ENCODE measurements at regions not wholly inside any gene's neighbourhood (a gene's known extent, or its start where the extent isn't known, plus 50 kb on each side); places are given as distances from the start of the nearest gene placed in this dataset.
A peak's percentile ranks its signal among the peaks of the same experiment; 100 is the strongest.
"Not testable (repeated sequence)": the region's sequence is repeated elsewhere in the genome, so short reads cannot be mapped to it uniquely, and the experiment has no call there.

DNA sequence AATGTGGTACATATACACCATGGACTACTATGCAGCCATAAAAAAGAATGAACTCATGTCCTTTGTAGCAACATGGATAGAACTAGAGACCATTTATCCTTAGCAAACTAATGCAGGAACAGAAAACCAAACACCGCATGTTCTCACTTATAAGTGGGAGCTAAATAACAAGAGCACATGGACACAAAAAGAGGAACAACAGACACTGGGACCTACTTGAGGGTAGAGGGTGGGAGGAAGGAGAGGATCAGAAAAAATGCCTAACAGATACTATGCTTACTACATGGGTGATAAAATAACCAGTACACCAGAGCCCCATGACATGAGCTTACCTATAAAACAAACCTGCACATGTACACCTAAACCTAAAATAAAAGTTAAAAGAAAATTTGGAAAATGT is 82.0 kb upstream of the ADRB2 start:
- peak in 3 of 4 experiments; percentile 50 to 72 (median 65) for DNase-seq

GRCh38 chr5:148746826-148747535 is 79.4 kb upstream of the ADRB2 start:
- peak in 3 of 4 experiments; percentile 37 to 72 (median 71) for DNase-seq

GRCh38 chr5:148747536-148747906 is 78.9 kb upstream of the ADRB2 start:
- no peak for DNase-seq

- DNase-seq: peak; percentile 55 to 86 (median 71)
Observed at GRCh38 chr5:148748702-148749392, 77.6 kb upstream of the ADRB2 start.

GRCh38 chr5:148750614-148751013 is 75.8 kb upstream of the ADRB2 start:
- peak in 3 of 4 experiments; percentile 52 to 65 (median 62) for DNase-seq

DNA sequence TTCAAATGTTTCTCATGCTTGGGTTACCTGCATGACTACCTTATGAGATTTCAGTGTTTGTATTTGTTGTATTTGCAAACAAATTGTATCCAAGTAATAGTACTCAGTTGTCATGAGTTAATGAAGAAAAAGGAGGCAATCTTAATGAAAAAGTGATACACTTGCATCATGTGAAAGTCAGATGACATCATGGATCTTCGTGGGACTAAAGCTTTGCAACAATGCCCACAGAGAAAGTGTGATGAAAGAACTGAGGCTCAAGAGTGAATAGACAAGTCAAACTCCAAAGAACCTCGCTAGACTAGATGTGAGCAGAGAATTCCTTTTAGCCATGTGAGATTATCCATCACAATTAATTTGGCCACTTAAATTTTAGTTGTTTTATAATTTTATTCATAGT is 75.4 kb upstream of the ADRB2 start:
- DNase-seq: peak in 3 of 4 experiments; percentile 56 to 82 (median 77)

DNA sequence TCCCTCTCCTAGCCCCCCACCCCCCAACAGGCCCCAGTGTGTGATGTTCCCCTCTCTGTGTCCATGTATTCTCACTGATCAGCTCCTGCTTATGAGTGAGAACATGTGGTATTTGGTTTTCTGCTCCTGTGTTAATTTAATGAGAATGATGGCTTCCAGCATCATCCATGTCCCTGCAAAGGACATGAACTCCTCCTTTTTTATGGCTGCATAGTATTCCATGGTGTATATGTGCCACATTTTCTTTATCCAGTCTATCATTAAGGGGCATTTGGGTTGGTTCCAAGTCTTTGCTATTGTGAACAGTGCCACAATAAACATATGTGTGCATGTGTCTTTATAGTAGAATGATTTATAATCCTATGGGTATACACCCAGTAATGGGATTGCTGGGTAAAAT is 74.0 kb upstream of the ADRB2 start:
- DNase-seq: not testable (repeated sequence)

GRCh38 chr5:148759101-148759500 is 67.3 kb upstream of the ADRB2 start:
- peak; percentile 1 to 57 (median 44) for DNase-seq

DNA sequence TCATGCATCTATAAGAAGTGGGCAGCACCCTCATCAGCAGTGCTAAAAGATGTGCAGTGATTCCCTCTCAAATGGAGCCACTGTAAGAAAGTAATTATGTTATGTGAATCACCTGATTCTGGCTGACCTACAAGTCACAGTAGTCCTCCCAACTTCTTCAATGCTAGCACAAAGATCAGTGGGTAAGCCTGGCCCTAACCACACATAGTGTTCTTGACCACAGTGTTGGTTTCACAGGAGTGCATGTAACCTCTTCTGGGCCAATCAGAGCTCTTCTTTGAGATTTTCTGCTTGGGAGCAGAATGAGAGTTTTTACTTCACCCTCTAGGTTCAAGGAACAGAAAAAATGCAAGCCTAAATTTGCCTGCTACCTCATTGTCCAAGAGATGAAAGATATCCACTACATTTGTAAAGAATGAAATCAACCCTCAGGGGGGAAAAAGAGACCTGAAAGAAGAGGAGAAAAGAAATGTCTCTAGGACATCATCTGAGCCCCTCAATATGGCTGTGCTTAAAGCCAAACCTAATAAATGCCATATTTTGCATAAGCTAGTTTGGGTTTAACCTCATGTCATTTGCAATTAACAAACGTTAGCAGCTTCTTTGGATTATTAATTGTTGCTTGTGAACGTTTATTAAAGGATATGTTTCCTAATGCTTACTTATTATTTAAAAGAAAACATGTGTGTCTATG is 65.3 kb upstream of the ADRB2 start:
- peak in 1 of 4 experiments; percentile 12 for DNase-seq

DNA sequence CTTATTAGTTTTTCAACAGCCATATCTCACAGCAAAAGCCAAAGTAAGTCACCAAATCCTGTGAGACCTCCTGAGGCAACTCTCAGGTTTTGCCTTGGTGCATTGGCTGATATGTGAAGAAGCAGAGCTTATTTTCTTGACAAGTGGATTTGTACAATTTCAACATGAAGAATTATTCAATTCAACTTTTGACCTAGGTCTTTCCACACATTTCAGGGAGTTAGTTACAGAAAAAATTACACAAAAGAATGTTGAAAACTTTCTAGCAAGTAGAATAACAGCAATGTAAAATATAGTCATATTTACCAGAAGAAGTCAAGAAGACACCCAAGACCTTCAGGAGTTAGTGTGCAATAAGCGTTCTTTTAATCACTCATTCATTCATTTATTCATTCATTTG is 62.4 kb upstream of the ADRB2 start:
- no peak for DNase-seq

DNA sequence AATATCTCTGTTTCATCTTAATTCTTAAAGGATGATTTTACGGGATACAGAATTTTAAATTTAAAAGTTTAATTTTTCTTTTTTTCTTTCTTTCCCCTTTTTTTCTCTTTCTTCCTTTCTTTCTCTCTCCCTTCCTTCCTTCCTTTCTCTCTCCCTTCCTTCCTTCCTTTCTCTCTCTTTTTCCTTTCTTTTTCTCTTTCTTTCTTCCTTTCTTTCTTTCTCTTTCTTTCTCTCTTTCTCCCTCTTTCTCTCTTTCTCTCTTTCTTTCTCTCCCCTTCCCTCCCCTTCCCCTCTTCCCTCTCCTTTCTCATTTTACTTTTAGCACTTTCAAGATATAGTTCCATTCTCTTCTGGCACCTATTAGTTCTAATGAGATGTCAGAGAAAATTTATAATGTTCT is 61.4 kb upstream of the ADRB2 start:
- DNase-seq: no peak

GRCh38 chr5:148768806-148769415 is 57.5 kb upstream of the ADRB2 start:
- peak in 3 of 4 experiments; percentile 48 to 66 (median 61) for DNase-seq

DNA sequence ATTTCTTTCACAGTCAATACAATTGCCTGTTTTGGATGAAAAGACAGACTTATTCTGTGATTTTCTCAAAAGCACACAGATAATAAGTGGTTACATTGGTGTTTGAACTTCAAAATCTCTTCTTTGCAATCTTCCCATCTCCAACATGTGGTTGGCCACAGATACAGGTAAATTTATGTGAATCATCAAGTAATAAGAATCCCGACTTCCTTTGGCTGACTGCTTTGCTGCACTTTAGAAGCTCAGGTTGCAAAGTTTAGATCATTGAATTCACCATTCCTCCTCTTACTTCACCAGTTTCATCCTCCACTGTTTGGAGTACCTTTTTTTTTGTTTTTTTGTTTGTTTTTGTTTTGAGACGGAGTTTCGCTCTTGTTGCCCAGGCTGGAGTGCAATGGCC is 56.5 kb upstream of the ADRB2 start:
- DNase-seq: no peak

DNA sequence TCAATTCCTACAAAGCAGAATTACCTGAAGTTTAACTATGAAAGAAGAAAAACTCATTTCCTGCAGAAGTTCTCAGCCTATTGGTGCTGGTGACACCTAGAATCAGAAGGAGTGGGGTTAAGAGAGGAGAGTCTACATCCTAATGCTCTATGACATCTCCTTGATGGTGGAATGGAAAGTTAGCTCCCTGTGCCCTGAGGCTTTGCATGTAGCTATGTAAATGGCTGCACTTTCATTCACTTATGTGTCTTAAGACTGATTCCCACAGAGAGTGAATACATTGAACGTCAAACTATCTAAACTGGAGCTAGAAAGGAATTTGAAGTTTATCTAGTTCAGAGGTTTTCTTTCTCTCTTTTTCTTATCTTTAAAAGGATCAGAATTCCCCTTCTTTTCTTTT is 52.1 kb upstream of the ADRB2 start:
- DNase-seq: no peak

- no peak for DNase-seq
Observed at GRCh38 chr5:148776261-148776660, 50.1 kb upstream of the ADRB2 start.

Measured in suppressor macrophage (primary cell).